ENCODE measurements at regions not wholly inside any gene's neighbourhood (a gene's known extent, or its start where the extent isn't known, plus 50 kb on each side); places are given as distances from the start of the nearest gene placed in this dataset.

- DNase-seq, result no peak
These were observed 125.4 kb downstream of the SLC38A6 start for GRCh38 chr14:61106271-61106958.

GRCh38 chr14:61104358-61104757 is 123.3 kb downstream of the SLC38A6 start:
- DNase-seq, result no peak

GRCh38 chr14:61103541-61104339 is 122.7 kb downstream of the SLC38A6 start:
- DNase-seq, result no peak

- DNase-seq, result no peak
These were observed 121.8 kb downstream of the SLC38A6 start for GRCh38 chr14:61102549-61103466.

Data from midbrain (tissue), 1 donor.